OCI-LY1 (cell line): ENCODE measurements at regions not wholly inside any gene's neighbourhood (a gene's known extent, or its start where the extent isn't known, plus 50 kb on each side); places are given as distances from the start of the nearest gene placed in this dataset.

Experiments used
- H2AFZ ChIP-seq: fragments of 200-600 bp; sonication (generic), shearing (Covaris generic); 2 replicates; pipeline ENCODE4 v1.6.0; 2014; ENCODE audit warnings: antibody characterized with exemption, mild to moderate bottlenecking, low read length
- H3F3A ChIP-seq: fragments of 200-600 bp; sonication (generic), shearing (Covaris generic); 2 replicates; pipeline ENCODE4 v1.6.0; 2014; ENCODE audit warnings: mild to moderate bottlenecking, antibody characterized with exemption, low read length, moderate library complexity; ENCODE audit not compliant: insufficient read depth
- H3K27ac ChIP-seq: fragments of 200-600 bp; sonication (generic); 2 replicates; pipeline ENCODE4 v1.5.1; 2014; ENCODE audit warnings: low read length, mixed run types, mild to moderate bottlenecking, low read depth; ENCODE audit not compliant: poor library complexity, severe bottlenecking
- H3K27me3 ChIP-seq: fragments of 200-600 bp; sonication (generic); 2 replicates; pipeline ENCODE4 v1.6.0; 2014; ENCODE audit warnings: antibody characterized with exemption, mild to moderate bottlenecking, low read length, moderate library complexity; ENCODE audit not compliant: insufficient read depth
- H3K36me3 ChIP-seq: fragments of 200-600 bp; sonication (generic); 2 replicates; pipeline ENCODE4 v1.6.1; 2014; ENCODE audit warnings: mild to moderate bottlenecking, antibody characterized with exemption, low read length, moderate library complexity, mixed read lengths; ENCODE audit not compliant: insufficient read depth
- H3K4me1 ChIP-seq: fragments of 200-600 bp; sonication (generic); 2 replicates; pipeline ENCODE4 v1.5.1; 2014; ENCODE audit warnings: mild to moderate bottlenecking, low read length, moderate library complexity; ENCODE audit not compliant: insufficient read depth, severe bottlenecking
- H3K4me2 ChIP-seq: fragments of 200-600 bp; sonication (generic), shearing (Covaris generic); 2 replicates; pipeline ENCODE4 v1.6.1; 2014; ENCODE audit warnings: low read length
- H3K4me3 ChIP-seq: fragments of 200-600 bp; sonication (generic); 2 replicates; pipeline ENCODE4 v1.5.1; 2014; ENCODE audit warnings: low read length, low read depth, mild to moderate bottlenecking, mixed read lengths; ENCODE audit not compliant: poor library complexity, severe bottlenecking
- H3K79me2 ChIP-seq: fragments of 200-600 bp; shearing (Covaris generic); 2 replicates; pipeline ENCODE4 v1.6.1; 2016; ENCODE audit warnings: mixed run types, low read length, mixed read lengths; ENCODE audit not compliant: insufficient read depth
- H3K9ac ChIP-seq: fragments of 200-600 bp; sonication (generic), shearing (Covaris generic); 2 replicates; pipeline ENCODE4 v1.6.1; 2014; ENCODE audit warnings: mild to moderate bottlenecking, low read length, mixed read lengths
- H3K9me2 ChIP-seq: fragments of 200-600 bp; sonication (generic), shearing (Covaris generic); 2 replicates; pipeline ENCODE4 v1.6.1; 2014; ENCODE audit warnings: low read depth, mild to moderate bottlenecking, low read length, mixed read lengths
- H3K9me3 ChIP-seq: fragments of 200-600 bp; shearing (Covaris generic); 2 replicates; pipeline ENCODE4 v1.6.1; 2014; ENCODE audit warnings: low read length, mixed read lengths
- H4K20me1 ChIP-seq: fragments of 200-600 bp; sonication (generic), shearing (Covaris generic); 2 replicates; pipeline ENCODE4 v1.6.0; 2016; ENCODE audit warnings: mild to moderate bottlenecking, low read length; ENCODE audit not compliant: insufficient read depth
- EZH2 ChIP-seq: fragments of 200-600 bp; sonication (generic), shearing (Covaris generic); IDR thresholded peaks from 2 replicates; pipeline ENCODE4 v1.8.0; 2017; ENCODE audit warnings: borderline replicate concordance, mixed run types, mild to moderate bottlenecking, antibody characterized with exemption, low read length, moderate library complexity, mixed read lengths
- TF ChIP-seq, protein P1 (sequence below): fragments of 200-600 bp; sonication (generic), shearing (Covaris generic); IDR thresholded peaks from 2 replicates; pipeline ENCODE4 v1.5.1; 2017; ENCODE audit warnings: mild to moderate bottlenecking, antibody characterized with exemption, low read length, moderate library complexity, mixed read lengths

DNA sequence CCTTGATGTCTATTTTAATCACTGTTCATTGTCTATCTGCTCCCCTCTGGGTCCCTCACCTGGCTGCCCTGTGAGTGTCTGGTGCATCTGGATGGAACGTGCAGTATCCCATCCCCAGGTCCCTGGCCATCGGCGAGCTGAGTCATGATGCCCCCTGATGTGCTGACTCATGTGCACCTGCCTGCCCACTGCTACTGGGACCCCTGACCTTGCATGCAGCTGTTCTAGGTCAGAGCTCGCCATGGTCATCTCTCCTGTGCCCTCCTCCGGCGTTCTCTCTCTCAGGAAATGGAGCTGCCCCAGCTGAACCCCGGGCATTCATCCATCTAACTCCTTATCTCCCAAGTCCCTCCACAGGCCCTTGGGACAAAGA is 516.2 kb upstream of the HS6ST1 start:
- H3K79me2 ChIP-seq: no peaks in the 10 kb centered on the region
- no peak overlapping the region for H3K27ac ChIP-seq
- no peak overlapping the region for H3K9ac ChIP-seq
- H3K4me1 ChIP-seq: no peaks in the 10 kb centered on the region
- H3F3A ChIP-seq: no peaks in the 10 kb centered on the region
- H3K4me3 ChIP-seq: no peak overlapping the region
- no peak overlapping the region for H2AFZ ChIP-seq
- H3K27me3 ChIP-seq: no peaks in the 10 kb centered on the region
- H3K4me2 ChIP-seq: no peak overlapping the region
- no peak for TF ChIP-seq EZH2
- TF ChIP-seq, protein P1, sequence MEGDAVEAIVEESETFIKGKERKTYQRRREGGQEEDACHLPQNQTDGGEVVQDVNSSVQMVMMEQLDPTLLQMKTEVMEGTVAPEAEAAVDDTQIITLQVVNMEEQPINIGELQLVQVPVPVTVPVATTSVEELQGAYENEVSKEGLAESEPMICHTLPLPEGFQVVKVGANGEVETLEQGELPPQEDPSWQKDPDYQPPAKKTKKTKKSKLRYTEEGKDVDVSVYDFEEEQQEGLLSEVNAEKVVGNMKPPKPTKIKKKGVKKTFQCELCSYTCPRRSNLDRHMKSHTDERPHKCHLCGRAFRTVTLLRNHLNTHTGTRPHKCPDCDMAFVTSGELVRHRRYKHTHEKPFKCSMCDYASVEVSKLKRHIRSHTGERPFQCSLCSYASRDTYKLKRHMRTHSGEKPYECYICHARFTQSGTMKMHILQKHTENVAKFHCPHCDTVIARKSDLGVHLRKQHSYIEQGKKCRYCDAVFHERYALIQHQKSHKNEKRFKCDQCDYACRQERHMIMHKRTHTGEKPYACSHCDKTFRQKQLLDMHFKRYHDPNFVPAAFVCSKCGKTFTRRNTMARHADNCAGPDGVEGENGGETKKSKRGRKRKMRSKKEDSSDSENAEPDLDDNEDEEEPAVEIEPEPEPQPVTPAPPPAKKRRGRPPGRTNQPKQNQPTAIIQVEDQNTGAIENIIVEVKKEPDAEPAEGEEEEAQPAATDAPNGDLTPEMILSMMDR: no peak
- H4K20me1 ChIP-seq: no peaks in the 10 kb centered on the region
- H3K9me3 ChIP-seq: no peaks in the 10 kb centered on the region
- no peaks in the 10 kb centered on the region for H3K36me3 ChIP-seq
- no peaks in the 10 kb centered on the region for H3K9me2 ChIP-seq

DNA sequence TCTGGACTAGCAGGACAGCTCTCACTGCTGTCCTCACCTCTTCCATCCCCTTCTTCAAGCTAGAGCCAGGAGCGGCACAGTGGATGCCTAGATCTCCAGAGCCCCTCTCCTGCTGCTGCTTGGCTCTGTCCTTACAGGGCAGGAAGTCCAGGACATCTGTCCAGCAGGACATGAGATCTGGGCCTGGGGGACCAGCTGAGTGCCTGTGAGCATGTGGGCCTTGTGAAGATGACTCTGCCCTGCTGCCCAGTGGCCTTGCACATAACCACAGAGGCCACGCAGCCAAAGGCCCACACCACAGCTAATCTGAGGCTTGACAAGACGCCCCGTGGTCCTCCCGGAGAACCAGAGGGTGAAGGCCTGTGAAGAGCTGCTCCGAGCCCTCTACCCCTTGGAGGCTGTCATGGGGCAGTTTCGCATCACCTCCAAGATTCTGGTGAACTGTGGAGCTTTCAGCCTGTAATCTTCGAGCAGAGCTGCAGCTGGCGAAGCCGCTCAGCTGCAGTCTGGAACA is 516.7 kb upstream of the HS6ST1 start:
- no peaks in the 10 kb centered on the region for H3K4me1 ChIP-seq
- no peaks in the 10 kb centered on the region for H3K9me2 ChIP-seq
- no peak for TF ChIP-seq EZH2
- TF ChIP-seq, protein P1: no peak
- no peak overlapping the region for H3K4me2 ChIP-seq
- H3K27ac ChIP-seq: no peak overlapping the region
- H3K27me3 ChIP-seq: no peaks in the 10 kb centered on the region
- H3K9ac ChIP-seq: no peak overlapping the region
- H3K9me3 ChIP-seq: no peaks in the 10 kb centered on the region
- no peaks in the 10 kb centered on the region for H4K20me1 ChIP-seq
- H3K4me3 ChIP-seq: no peak overlapping the region
- no peaks in the 10 kb centered on the region for H3K36me3 ChIP-seq
- H3F3A ChIP-seq: no peaks in the 10 kb centered on the region
- no peak overlapping the region for H2AFZ ChIP-seq
- no peaks in the 10 kb centered on the region for H3K79me2 ChIP-seq

DNA sequence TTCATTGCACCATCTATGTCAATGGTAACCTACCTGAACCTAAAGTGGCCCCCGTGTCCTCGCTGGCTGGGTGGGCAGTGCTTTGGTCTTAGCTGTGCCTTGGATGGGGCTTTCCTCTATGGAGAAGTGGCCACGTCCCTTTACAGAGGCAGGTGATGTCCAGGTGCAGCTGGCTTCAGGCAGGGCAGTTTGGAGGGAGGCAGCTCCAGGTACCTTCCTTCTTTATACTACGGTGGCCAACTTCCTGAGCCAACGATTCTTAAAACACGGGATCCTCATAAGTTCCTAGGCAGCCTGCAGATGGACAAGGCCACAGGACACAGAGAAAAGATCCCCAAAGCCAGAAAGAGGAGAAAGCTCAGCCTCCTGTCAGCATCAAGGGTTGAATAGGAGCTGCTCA is 517.3 kb upstream of the HS6ST1 start:
- Histone ChIP-seq H4K20me1 (no peaks in the 10 kb centered on the region), H3K79me2 (no peaks in the 10 kb centered on the region), H3K36me3 (no peaks in the 10 kb centered on the region), H3K9me3 (no peaks in the 10 kb centered on the region), H3K27ac (no peak overlapping the region), H3K9ac (no peak overlapping the region), H3K4me2 (no peak overlapping the region), H3F3A (no peaks in the 10 kb centered on the region), H3K27me3 (no peaks in the 10 kb centered on the region), H3K9me2 (no peaks in the 10 kb centered on the region), H3K4me1 (no peaks in the 10 kb centered on the region), H3K4me3 (no peak overlapping the region), H2AFZ (no peak overlapping the region)
- TF ChIP-seq, protein P1: no peak
- TF ChIP-seq EZH2: no peak
